CD4-positive, alpha-beta T cell treated with Interleukin-21 for 1 hour (primary cell): ENCODE measurements at regions not wholly inside any gene's neighbourhood (a gene's known extent, or its start where the extent isn't known, plus 50 kb on each side); places are given as distances from the start of the nearest gene placed in this dataset.

ENCODE experiments used
- DNase-seq: peaks from one replicate; pipeline ENCODE4 v3.0.0-alpha.2; 2020

GRCh38 chr3:194265996-194266964, 84.8 kb downstream of the CPN2 start:
- DNase-seq: no peak

GRCh38 chr3:194267744-194268653, 83.1 kb downstream of the CPN2 start:
- DNase-seq: no peak

- no peak for DNase-seq
Measured at GRCh38 chr3:194268654-194269512, 82.2 kb downstream of the CPN2 start.

GRCh38 chr3:194269610-194270145, 81.5 kb downstream of the CPN2 start:
- DNase-seq: no peak

- no peak for DNase-seq
Measured at GRCh38 chr3:194270627-194271459, 80.3 kb downstream of the CPN2 start.

- DNase-seq: no peak
Measured at GRCh38 chr3:194271460-194272035, 79.6 kb downstream of the CPN2 start.

GRCh38 chr3:194272221-194272620, 78.9 kb downstream of the CPN2 start:
- DNase-seq: no peak

- no peak for DNase-seq
Measured at GRCh38 chr3:194272861-194273742, 78.0 kb downstream of the CPN2 start.

- DNase-seq: no peak
Measured at GRCh38 chr3:194273743-194274310, 77.3 kb downstream of the CPN2 start.

- no peak for DNase-seq
Measured at GRCh38 chr3:194274424-194275085, 76.6 kb downstream of the CPN2 start.

GRCh38 chr3:194275291-194275690, 75.8 kb downstream of the CPN2 start:
- DNase-seq: no peak

GRCh38 chr3:194275721-194276120, 75.4 kb downstream of the CPN2 start:
- DNase-seq: no peak

GRCh38 chr3:194276768-194277103, 74.4 kb downstream of the CPN2 start:
- no peak for DNase-seq

- no peak for DNase-seq
Measured at GRCh38 chr3:194277104-194277785, 73.9 kb downstream of the CPN2 start.

GRCh38 chr3:194277786-194278130, 73.4 kb downstream of the CPN2 start:
- DNase-seq: no peak

GRCh38 chr3:194278186-194278845, 72.8 kb downstream of the CPN2 start:
- no peak for DNase-seq

GRCh38 chr3:194279101-194279500, 72.0 kb downstream of the CPN2 start:
- no peak for DNase-seq
